GM12873 (cell line): ENCODE measurements at regions not wholly inside any gene's neighbourhood (a gene's known extent, or its start where the extent isn't known, plus 50 kb on each side); places are given as distances from the start of the nearest gene placed in this dataset.

ENCODE experiments used
- CTCF ChIP-seq: IDR thresholded peaks from 2 replicates; pipeline ENCODE4 v1.5.1; 2012; ENCODE audit warnings: low read depth, mild to moderate bottlenecking, moderate library complexity, low read length, control low read depth; ENCODE audit not compliant: insufficient read depth; ENCODE audit errors: missing control alignments

GRCh38 chr5:173736923-173737412 lies 120.5 kb upstream of the BOD1 start:
- TF ChIP-seq CTCF, result no peak

- TF ChIP-seq CTCF, result no peak
Observed at GRCh38 chr5:173739741-173740140, 123.3 kb upstream of the BOD1 start.

GRCh38 chr5:173740400-173740799 lies 124.0 kb upstream of the BOD1 start:
- TF ChIP-seq CTCF, result no peak

- TF ChIP-seq CTCF, result no peak
Observed at GRCh38 chr5:173741087-173741486, 124.6 kb upstream of the BOD1 start.

- no peak for TF ChIP-seq CTCF
Observed at GRCh38 chr5:173741729-173742431, 125.4 kb upstream of the BOD1 start.

- no peak for TF ChIP-seq CTCF
Observed at GRCh38 chr5:173742432-173742816, 126.0 kb upstream of the BOD1 start.

GRCh38 chr5:173743641-173744343 lies 127.3 kb upstream of the BOD1 start:
- TF ChIP-seq CTCF, result no peak
